GM21825 (cell line): ENCODE measurements at regions not wholly inside any gene's neighbourhood (a gene's known extent, or its start where the extent isn't known, plus 50 kb on each side); places are given as distances from the start of the nearest gene placed in this dataset.

ENCODE experiments used
- ATAC-seq: cut with Tn5 transposase; IDR thresholded peaks from one replicate; pipeline ENCODE4 v1.9.1; 2021; ENCODE audit warnings: mild to moderate bottlenecking, moderate library complexity; ENCODE audit not compliant: unreplicated experiment

- no peak for ATAC-seq
These were observed 339.1 kb upstream of the SLC10A2 start for GRCh38 chr13:103405297-103405696.

- ATAC-seq = no peak
These were observed 337.6 kb upstream of the SLC10A2 start for GRCh38 chr13:103403814-103404213.

- ATAC-seq = no peak
These were observed 337.0 kb upstream of the SLC10A2 start for GRCh38 chr13:103403148-103403740.

GRCh38 chr13:103395139-103395538 is 328.9 kb upstream of the SLC10A2 start:
- no peak for ATAC-seq

GRCh38 chr13:103394618-103395017 is 328.4 kb upstream of the SLC10A2 start:
- ATAC-seq = no peak

GRCh38 chr13:103391936-103392335 is 325.7 kb upstream of the SLC10A2 start:
- no peak for ATAC-seq

DNA sequence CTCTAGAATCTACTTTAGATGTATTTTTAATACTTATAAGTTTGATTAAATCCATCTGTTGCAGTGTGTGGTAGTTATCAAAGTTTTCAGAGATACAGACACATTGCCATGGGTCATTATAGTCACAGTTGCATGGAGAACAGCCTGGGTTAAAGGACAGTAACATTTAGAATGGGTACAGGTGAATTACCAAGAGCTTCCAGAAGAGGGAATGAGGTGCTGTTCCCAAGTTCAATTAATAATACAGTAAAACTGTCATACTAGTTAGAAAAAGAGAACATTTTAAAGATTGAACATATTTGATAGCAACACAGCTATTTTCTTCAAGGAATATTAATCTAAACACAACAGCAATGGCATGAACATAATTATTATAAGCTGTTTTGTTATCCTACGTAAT is 322.6 kb upstream of the SLC10A2 start:
- ATAC-seq = no peak

GRCh38 chr13:103386341-103386740 is 320.1 kb upstream of the SLC10A2 start:
- ATAC-seq = no peak

- ATAC-seq = no peak
These were observed 307.7 kb upstream of the SLC10A2 start for GRCh38 chr13:103373916-103374315.

DNA sequence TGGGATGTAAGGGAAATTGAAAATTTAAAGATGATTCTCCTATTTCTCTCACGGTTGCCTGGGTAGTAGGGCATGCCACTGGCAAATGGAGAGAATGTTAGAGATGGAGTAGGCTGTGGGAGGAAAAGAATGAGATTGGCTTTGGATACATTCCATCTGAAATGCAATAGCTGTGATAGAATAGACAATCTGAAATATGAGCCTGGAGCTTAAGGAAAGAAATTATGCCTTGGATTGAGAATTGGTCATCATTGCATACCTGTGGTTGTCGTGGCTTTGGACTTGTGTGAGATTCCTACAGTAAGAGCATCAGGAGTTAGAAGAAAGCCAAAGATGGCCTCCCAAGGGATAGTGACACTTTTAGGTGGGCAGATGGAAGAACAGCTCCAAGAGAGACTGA is 305.1 kb upstream of the SLC10A2 start:
- no peak for ATAC-seq

- ATAC-seq = no peak
These were observed 304.6 kb upstream of the SLC10A2 start for GRCh38 chr13:103370790-103371189.

DNA sequence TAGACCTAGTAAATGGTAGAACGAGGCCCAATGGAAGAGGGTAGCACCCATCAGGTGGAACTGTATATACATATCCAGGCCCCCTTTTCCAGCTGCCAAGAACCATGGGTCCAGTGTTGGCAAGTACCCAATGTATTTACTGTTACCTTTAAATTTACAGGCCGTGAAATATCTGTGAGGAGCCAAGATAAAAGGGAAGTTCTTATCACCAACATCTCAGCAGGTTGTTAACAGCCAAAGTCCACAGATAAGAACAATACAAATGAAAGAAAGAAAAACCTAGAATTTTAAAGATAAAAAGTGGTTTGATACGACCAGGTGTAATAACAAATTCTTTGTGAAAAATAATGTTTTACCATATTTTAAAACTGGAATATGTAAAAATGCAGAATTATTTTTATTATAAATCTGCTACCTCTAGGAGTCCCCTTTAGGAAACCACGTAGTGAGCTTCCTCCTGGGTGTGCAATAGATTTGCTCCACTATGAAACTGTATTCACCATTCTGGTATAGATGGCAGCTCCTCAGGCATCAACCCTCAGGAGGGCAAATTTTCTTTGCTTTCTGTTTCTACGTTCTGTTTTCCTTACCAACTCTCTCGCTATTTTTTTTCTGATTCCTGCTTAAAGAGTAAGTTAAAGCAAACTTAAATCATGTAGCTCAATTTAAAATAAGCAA is 292.2 kb upstream of the SLC10A2 start:
- no peak for ATAC-seq

DNA sequence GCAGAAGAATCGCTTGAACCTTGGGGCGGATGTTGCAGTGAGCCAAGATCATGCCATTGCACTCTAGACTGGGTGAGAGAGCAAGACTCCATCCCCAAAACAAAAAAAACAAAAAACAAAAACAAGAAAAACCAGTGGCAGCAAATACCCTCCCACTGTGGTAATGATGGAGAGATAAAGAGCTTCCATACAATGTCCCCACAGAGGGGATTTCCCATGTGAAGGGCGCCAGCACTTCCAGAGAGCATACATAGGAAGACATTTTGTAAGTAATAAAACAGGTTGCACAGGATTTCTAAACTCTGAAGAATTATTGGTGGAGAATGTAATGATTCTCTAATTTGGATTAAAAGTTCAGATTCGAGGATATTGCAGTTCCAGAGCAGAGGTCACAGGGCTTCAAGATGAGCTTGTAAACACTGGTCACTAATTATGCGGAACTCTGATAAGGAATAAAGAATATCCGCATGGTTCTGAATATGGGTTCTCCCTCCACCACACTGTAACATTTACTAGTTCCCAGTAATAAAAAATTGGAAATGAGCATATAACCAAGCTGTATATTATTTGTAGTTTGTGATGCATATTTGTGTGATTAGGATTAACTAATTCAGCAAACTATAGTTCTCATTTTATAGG is 290.1 kb upstream of the SLC10A2 start:
- no peak for ATAC-seq

- ATAC-seq = no peak
These were observed 288.0 kb upstream of the SLC10A2 start for GRCh38 chr13:103354171-103354570.

DNA sequence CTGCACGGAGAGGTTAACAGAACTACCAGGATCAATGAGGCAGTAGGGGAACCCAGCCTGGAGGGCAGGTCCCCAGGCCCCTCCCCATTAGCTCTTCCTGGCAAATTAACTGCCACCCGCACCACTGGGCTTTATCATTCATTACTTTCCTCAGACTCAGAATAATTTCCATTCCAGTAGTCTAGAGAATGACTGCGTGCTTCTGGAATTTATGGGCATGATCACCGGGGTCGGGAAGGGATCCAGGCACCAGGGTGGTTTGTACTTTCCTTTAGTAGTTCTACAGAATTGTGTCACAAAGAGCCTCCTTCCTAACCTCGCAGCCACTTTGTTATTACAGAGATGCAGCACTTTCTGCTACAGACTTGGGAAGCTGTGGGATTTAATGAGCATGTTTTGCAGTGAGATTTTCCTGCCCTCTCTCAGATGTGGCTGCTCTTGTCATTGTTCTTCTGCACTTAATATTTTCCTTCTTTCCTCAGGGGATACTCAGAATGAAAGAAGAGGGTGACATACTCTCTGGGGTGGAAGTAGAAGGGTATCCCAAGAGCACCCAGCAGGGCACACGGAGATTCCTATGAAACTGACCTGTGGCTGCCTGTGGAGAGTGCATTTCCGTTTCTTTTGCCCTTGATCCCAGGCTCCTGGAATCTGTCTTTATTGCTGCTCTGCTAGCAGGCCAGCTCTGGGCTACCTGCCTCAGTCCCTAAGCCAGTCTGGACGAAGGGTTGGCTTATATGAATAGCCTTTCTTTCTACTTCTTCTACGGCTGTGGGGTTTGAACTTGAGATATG is 285.0 kb upstream of the SLC10A2 start:
- ATAC-seq = no peak

- ATAC-seq = no peak
These were observed 283.9 kb upstream of the SLC10A2 start for GRCh38 chr13:103350147-103350546.

- no peak for ATAC-seq
These were observed 283.2 kb upstream of the SLC10A2 start for GRCh38 chr13:103349211-103349980.

DNA sequence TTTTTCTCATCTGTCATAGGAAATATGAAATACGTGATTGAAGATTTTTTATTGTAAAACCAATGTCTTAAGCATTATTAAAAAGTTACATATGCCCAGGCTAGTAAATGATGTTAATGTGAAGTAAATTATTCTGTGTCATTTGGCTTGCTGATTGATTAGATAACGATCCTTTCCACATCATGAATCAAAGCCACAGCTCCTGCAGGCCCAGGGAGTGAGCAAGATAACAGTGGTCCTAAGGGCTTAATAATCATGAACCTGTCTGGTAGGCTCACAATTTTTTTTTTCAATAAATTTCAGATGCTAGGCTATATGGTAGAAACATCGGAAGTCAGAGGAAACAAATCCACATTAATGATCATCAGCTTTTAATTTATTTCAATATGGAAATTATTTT is 269.0 kb upstream of the SLC10A2 start:
- no peak for ATAC-seq

DNA sequence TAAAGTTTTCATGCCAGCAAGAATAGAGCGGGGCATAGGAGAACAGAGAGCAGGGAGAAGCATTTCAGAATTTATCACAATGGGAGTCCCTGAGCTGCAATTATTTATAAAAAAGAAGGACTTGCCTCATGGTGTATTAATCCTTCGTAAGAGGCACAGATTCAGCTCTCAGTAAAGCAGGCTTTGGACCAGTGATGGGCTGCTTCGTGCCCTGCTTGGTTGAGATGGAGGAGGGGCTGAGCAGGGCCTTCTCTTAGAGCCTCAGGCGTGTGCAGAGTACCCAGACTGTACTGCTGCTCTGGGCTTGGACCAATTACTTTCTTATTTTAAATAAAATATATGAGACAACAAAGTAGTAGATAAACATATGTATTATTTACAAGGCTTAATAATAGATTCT is 265.7 kb upstream of the SLC10A2 start:
- no peak for ATAC-seq

DNA sequence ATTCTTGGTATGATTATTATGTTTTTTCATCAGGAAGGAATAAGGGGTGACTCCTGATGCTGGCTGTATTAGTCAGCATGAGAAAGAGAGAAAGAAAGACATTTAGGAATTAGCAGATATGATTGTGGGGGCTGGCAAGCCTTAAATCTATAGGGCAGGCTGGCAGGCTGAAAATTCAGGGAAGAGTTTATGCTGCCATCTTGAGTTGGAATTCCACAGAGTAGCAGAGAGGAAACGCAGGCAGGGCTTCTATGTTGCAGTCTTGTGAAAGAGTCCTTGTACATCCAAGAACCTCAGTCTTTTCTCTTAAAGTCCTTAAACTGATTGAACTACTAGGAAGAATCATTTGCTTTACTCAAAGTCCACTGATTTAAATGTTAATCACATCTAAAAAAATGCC is 262.7 kb upstream of the SLC10A2 start:
- ATAC-seq = no peak

- ATAC-seq = no peak
These were observed 260.1 kb upstream of the SLC10A2 start for GRCh38 chr13:103326326-103326725.
